Body of pancreas (tissue), 4 donors: ENCODE measurements at regions not wholly inside any gene's neighbourhood (a gene's known extent, or its start where the extent isn't known, plus 50 kb on each side); places are given as distances from the start of the nearest gene placed in this dataset.

Experiments
- ATAC-seq: fragments of 150-250 bp; one replicate; pipeline ENCODE4 v1.9.1; 2016
- DNase-seq, 4 donors: peaks; one replicate each; pipeline ENCODE4 v3.0.0-alpha.2; 2019
- H3K27ac ChIP-seq, 4 donors: fragments of 200-600 bp; sonication (generic); 1 replicate in 3 of 4; 2 replicates in 1 of 4; pipeline versions ENCODE4 v1.5.1 to v1.6.1; 2016 to 2019; ENCODE audit warnings: mild to moderate bottlenecking in 1 of 4, mixed read lengths in 1 of 4, moderate library complexity in 1 of 4
- H3K27me3 ChIP-seq, 2 donors: fragments of 200-600 bp; sonication (generic); one replicate each; pipeline ENCODE4 v1.6.0; 2016; ENCODE audit warnings: mild to moderate bottlenecking in 1 of 2
- H3K36me3 ChIP-seq, 2 donors: fragments of 200-600 bp; sonication (generic); replicated peaks in 1 of 2; 2 replicates each; pipeline ENCODE4 v1.5.1; 2016; ENCODE audit warnings: low read depth in 2 of 2; ENCODE audit not compliant: insufficient read depth in 1 of 2
- H3K4me1 ChIP-seq: fragments of 200-600 bp; sonication (generic); one replicate; pipeline ENCODE4 v1.6.0; 2016
- H3K4me3 ChIP-seq, 2 donors: fragments of 200-600 bp; sonication (generic); 1 replicate in 1 of 2; 2 replicates in 1 of 2; pipeline ENCODE4 v1.5.1; 2016 to 2019
- H3K9me3 ChIP-seq, 3 donors: fragments of 200-600 bp; sonication (generic); 1 replicate in 2 of 3; 2 replicates in 1 of 3; pipeline ENCODE4 v1.5.1; 2016
- POLR2A ChIP-seq, 3 donors: fragments of 450-650 bp; IDR thresholded peaks; one replicate each; pipeline ENCODE4 v1.6.1; 2016; ENCODE audit warnings: antibody characterized with exemption in 3 of 3, mild to moderate bottlenecking in 2 of 3
- WGBS, 2 donors: methylation state at CpG; one replicate each; pipeline ENCODE4 v1.1.5; 2017; 5-methylcytosine and 5-hydroxymethylcytosine counted together
- intact Hi-C: fragments of 100-400 bp; cut with DNase I; formaldehyde crosslinking; loops from one replicate; pipeline ENCODE4 v1.15.1; 2023
- TF ChIP-seq, protein P1 (sequence below), 7 experiments: fragments of 450-650 bp in 4 of 7; fragments of 200-600 bp in 3 of 7; sonication (generic) in 3 of 7; IDR thresholded peaks; one replicate each; pipeline ENCODE4 v1.5.1; 2016 to 2019; ENCODE audit warnings: antibody characterized with exemption in 7 of 7

- ATAC-seq (no peak), DNase-seq (no peak)
- intact Hi-C loops: no loop called here
- 56 to 67% methylated on average over 1 of the region's 1 CpG for WGBS, 2 donors
- Histone ChIP-seq H3K9me3 (no peaks in the 10 kb centered on the region), H3K27me3 (no peaks in the 10 kb centered on the region), H3K36me3 (no peaks in the 10 kb centered on the region), H3K27ac (no peak overlapping the region), H3K4me3 (no peak overlapping the region), H3K4me1 (no peaks in the 10 kb centered on the region)
- no peak for TF ChIP-seq POLR2A (IDR thresholded peaks at IDR 0.05)
- TF ChIP-seq, protein P1, sequence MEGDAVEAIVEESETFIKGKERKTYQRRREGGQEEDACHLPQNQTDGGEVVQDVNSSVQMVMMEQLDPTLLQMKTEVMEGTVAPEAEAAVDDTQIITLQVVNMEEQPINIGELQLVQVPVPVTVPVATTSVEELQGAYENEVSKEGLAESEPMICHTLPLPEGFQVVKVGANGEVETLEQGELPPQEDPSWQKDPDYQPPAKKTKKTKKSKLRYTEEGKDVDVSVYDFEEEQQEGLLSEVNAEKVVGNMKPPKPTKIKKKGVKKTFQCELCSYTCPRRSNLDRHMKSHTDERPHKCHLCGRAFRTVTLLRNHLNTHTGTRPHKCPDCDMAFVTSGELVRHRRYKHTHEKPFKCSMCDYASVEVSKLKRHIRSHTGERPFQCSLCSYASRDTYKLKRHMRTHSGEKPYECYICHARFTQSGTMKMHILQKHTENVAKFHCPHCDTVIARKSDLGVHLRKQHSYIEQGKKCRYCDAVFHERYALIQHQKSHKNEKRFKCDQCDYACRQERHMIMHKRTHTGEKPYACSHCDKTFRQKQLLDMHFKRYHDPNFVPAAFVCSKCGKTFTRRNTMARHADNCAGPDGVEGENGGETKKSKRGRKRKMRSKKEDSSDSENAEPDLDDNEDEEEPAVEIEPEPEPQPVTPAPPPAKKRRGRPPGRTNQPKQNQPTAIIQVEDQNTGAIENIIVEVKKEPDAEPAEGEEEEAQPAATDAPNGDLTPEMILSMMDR (IDR thresholded peaks at IDR 0.05): no peak
Measured at GRCh38 chr12:105453316-105453715, 122.8 kb downstream of the C12orf75 start.

DNA sequence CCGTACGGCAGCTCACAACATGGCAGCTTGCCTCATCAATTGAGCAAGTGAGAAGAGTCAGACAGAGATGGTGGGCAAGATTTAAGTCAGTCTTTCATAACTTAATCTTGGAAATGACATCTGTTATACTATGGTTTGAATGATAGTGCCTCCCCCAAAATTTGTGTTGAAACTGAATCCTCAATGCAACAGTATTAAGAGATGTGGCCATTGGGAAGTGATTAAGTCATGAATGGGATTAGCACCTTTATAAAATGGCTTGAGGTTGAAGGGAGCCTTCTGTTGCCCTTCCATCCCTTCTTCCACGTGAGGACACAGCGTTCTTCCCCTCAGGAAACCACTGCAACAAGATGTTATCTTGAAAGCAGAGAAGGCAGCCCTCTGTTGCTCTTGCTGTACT lies 124.2 kb downstream of the C12orf75 start:
- Histone ChIP-seq H3K4me1 (no peaks in the 10 kb centered on the region), H3K4me3 (no peak overlapping the region), H3K9me3 (no peaks in the 10 kb centered on the region), H3K36me3 (no peaks in the 10 kb centered on the region), H3K27ac (no peak overlapping the region), H3K27me3 (no peaks in the 10 kb centered on the region)
- no peak for DNase-seq
- ATAC-seq: no peak
- TF ChIP-seq, protein P1 (IDR thresholded peaks at IDR 0.05): no peak
- no peak for TF ChIP-seq POLR2A (IDR thresholded peaks at IDR 0.05)
- 64 to 84% methylated on average over 4 of the region's 4 CpGs for WGBS, 2 donors
- intact Hi-C loops: no loop called here

GRCh38 chr12:105455261-105455660 lies 124.8 kb downstream of the C12orf75 start:
- Histone ChIP-seq H3K36me3 (no peaks in the 10 kb centered on the region), H3K9me3 (no peaks in the 10 kb centered on the region), H3K27ac (no peak overlapping the region), H3K27me3 (no peaks in the 10 kb centered on the region), H3K4me3 (no peak overlapping the region), H3K4me1 (no peaks in the 10 kb centered on the region)
- WGBS, 2 donors: 72 to 76% methylated on average over 3 of the region's 3 CpGs
- TF ChIP-seq, protein P1 (IDR thresholded peaks at IDR 0.05): no peak
- ATAC-seq: no peak
- intact Hi-C loops: no loop called here
- no peak for DNase-seq

DNA sequence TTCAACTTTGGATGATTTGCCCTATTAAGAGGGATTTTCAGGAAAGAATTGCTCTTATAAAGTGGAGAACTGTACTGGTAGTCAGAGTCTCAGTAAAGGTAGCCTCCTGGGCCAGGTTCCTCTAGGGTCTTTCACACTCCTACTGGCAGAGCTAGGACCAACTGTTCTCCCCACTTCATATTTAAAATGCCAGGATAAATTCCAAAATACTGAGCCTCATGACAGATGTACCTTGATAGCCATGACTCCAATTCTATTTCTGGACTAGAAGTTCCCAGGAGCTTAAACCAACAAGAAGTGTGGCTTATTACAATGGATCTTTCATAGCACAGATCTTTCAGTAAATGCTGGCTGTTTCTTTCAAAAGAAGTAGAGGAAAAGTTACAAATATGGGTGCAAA lies 126.5 kb downstream of the C12orf75 start:
- DNase-seq: no peak
- ATAC-seq: no peak
- Histone ChIP-seq H3K27me3 (no peaks in the 10 kb centered on the region), H3K9me3 (no peaks in the 10 kb centered on the region), H3K4me1 (no peaks in the 10 kb centered on the region), H3K4me3 (no peak overlapping the region), H3K36me3 (no peaks in the 10 kb centered on the region), H3K27ac (no peak overlapping the region)
- no peak for TF ChIP-seq POLR2A (IDR thresholded peaks at IDR 0.05)
- TF ChIP-seq, protein P1 (IDR thresholded peaks at IDR 0.05): no peak
- intact Hi-C loops: no loop called here

DNA sequence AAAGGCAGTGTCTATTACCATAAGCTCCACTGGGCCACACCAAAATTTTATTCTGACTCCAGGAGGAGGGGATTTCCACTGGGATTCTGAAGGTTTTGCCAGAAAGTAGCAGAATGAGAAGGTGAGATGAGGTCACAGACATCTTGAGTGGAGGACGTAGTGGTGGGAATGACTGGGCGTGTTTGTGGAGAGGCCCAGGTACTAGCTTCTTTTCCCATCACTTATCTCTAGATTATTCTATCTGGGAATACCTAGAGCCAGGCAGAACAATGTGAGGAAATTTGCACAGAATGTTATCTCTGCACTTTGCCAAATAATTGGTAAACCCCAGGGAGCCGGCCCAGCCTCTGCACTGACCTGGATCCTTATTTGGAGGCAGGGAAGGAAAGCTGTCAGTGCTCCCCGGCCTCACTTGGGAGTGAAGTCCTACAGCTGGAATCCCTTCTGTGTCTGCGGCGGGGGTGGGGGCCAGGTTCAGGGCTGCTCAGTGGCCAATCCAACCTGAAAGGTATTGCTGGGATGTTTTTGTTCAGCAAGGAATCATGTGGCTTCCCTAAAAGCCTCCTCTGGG lies 129.4 kb downstream of the C12orf75 start:
- no peak for DNase-seq
- Histone ChIP-seq H3K4me3 (no peak overlapping the region), H3K27ac (no peak overlapping the region), H3K27me3 (no peaks in the 10 kb centered on the region), H3K9me3 (no peaks in the 10 kb centered on the region), H3K36me3 (no peaks in the 10 kb centered on the region), H3K4me1 (no peaks in the 10 kb centered on the region)
- intact Hi-C loops: no loop called here
- ATAC-seq: no peak
- TF ChIP-seq, protein P1 (IDR thresholded peaks at IDR 0.05): no peak
- no peak for TF ChIP-seq POLR2A (IDR thresholded peaks at IDR 0.05)
- 49 to 61% methylated on average over 5 to 6 of the region's 6 CpGs for WGBS, 2 donors
